ENCODE measurements at regions not wholly inside any gene's neighbourhood (a gene's known extent, or its start where the extent isn't known, plus 50 kb on each side); places are given as distances from the start of the nearest gene placed in this dataset.

DNA sequence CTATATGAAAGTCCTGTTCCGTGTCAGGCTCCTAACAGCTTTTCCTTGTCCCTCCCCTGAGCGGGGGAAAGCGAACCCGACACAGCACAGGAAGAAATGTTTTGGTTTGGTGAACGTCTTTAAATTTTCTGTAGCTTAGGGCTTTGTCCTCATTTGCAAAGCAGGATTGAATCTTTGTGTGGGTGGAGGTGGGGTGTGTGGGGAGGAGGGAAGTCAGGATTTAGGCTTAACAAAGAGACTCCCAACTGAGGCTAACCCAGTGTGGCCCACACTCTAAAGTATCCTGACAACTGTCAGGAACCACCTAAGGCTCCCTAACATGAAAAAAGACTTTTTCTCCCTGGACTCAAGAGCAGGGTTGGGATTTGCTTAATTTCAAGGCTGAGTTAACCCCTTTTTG is 376.2 kb upstream of the C1orf174 start:
- DNase-seq (ENCODE audit: low read depth): no peak

DNA sequence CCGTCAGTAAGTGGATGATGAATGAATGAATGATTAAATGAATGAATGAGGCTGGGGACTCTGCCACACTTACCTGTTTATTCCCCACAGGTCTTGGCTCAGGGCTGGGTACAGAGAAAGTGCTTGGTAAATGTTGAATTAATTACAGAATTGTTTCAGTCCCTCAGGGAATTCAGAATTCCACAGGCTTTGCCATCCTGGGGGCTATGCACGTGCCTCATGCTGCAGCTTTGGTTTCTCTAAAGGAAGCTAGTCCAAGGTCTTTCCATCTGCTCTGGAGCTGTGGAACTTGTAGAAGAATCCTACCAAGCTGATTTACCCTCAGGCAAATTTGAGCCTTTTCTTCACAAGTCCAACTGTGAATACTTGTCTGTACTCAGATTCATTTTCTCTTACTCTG is 376.8 kb upstream of the AJAP1 start:
- DNase-seq (ENCODE audit: low read depth): no peak

DNA sequence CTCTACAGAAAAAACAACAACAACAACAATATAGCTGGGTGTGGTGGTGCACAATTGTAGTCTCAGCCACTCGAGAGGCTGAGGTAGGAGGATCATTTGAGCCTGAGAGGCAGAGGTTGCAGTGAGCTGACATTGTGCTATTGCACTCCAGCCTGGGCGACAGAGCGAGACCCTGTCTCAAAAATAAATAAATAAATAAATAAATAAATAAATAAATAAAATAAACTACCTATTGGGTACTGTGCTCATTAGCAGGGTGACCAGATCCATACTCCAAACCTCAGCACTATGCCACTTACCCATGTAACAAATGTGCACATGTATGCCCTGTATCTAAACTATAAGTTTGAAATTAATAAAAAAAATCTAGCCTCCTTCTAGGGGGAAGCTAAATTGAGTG is 369.4 kb upstream of the AJAP1 start:
- no peak for DNase-seq (ENCODE audit: low read depth)

DNA sequence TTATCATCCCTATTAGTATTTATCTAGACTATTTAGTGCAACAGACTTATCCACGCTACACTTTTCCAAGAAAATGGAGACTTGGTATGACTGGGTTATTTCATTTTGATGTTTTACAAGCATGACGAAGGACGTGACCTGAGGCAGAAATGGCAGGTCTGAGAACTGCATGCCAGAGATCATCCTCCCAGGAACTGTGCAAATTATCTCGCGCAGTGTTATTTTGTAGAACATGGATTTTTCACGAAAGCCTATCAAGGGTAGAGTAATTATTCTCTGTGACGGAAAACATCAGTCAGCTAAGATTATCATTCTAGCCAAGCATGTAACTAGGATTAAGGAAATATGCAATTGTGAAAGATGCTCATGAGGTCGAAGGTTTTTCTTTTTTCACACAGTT is 361.5 kb upstream of the AJAP1 start:
- no peak for DNase-seq (ENCODE audit: low read depth)

DNA sequence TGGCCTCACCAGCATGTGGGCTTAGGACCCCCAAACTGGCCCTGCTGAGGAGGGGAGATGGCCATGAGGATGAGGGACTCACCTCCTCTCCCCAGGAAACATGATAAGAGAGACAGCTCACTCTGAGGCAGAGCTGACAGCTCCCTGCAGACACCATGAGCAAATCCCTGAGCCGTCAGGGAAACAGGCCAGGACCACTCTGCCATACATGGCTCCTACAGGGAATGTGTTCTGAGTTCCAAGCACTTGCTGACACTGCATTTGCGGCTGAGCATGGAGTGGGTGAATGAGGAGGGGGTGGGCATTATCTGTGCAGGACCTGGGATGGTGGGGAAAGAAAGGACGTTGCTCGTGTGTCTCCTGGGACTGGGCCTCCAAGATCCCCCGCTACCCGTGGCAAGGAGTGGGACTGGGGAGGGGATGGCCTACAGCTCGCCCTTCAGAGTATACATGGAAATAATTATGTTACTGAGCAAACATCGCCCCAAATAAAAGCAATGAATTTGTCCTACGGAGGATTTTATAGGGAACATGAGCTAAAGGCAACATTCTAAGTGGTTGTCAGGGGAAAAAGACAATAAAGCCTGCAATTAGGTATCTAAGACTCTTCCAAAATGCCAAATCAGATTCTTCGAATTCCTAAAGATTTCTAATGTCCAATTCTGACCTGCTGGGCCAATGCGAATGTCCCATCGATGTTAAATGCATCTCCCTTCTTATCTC is 355.9 kb upstream of the AJAP1 start:
- DNase-seq (ENCODE audit: low read depth): no peak

DNA sequence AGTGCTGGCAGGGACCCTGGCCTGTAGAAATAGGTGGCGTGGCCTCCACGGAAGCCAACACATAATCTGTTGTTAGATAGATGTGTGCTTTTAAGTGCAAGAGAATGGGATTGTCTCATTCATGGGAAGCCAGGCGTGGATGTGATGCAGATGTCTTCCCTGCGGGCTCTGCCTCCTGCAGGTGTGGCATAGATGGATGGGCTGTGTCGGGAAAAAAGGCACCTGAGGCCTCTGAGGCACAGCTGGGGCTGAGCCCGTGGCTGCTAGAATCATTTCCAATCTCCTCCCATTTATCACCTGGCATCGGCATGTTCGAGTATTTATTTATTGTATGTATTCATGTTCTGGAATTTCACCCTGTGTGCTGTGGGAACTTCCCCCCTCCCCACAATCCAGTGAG is 353.4 kb upstream of the AJAP1 start:
- DNase-seq (ENCODE audit: low read depth): no peak

DNA sequence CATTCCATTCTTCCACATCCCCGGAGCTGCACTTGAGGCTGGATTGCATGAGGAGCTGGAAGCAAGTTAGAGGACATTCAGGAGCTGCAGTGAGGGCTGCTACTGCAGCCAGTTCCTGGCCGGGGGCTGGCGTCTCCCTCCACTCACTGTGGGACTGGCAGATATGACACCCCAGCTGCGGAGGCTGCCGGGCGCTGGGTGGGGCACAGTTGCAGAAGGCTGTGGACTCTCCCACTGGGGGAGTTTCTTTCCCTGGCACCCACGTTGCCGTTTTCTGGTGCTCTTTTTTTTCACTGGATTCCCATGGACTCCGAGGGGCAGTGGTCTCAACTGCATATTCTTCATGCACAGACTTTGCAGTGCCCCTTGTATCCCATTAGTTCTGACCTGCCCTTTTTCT is 351.1 kb upstream of the AJAP1 start:
- DNase-seq (ENCODE audit: low read depth): no peak

DNA sequence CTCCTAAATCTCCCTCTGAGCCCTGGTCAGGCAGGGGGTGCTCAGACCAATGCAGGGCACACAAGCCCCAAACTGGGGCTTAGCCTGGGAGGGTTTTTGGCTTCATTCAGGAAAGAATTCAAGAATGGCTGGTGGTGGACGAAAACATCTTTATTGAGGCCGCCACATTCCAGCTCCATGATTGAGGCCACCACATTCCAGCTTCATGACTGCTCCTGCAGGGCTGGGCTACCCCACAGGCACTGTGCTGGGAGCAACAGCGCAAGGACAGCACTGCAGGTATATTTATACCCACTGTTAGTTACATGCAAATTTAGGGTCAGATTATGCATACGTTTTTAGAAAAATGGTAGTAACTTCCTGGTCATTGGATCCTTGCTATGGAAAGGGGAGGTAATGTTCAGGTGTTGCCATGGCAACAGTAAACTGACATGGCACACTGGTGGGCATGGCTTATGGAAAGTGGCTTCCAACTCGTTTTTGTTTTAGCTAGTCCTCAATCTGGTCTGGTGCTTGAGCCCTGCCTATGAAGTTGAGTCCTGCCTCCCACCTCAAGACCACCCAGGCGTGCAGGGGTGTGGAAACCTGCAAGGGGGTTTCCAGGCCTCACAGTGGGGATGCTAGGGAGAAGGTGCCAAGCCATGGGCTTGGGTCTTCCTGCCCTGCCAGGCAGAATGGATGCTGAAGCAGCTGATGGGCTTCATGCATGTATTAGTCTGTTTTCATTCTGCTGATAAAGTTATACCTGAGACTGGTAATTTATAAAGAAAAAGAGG is 348.7 kb upstream of the AJAP1 start:
- DNase-seq (ENCODE audit: low read depth): no peak

DNA sequence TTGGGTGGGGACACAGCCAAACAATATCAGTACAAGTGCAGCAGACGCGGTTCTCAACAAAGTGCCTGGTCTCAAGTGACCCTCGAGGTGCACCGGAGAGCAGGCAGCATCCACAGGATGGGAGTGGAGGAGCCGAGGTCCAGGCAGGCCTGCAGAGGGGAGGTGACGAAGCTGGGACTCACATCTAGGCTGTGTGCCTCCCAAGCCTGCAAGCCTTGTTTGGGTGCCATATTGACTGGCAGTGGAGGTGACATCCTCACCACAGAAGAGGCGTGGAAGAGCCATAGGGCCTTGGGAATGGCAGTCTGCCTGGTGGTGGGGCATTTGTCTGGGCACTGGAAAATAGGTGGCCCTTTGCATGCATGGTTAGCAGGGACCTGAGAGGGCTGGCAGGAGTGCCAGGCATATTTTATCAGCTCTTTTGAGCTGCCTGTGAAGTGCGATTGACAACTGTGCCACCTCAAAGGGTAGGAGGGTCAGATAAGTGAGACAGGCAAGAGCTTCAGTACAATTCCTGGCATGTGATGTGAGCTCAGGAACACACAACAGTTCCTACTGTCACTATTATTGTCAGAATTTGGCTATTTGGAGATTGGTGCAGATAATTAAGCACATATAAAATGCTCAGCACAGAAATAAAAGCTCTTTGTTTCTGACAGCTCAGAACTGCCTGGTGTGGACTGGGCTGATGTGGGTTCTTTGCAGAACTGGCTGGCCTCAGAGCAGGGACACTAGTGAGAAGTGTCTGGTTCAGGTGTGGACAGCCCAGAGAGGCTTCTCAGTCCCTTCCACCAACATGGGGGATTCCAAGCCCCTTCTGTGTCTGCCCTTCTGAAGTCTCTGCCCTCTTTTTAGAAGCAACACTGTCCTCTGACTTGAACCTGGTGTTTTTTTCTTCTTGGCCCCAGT is 347.6 kb upstream of the AJAP1 start:
- DNase-seq (ENCODE audit: low read depth): no peak

DNA sequence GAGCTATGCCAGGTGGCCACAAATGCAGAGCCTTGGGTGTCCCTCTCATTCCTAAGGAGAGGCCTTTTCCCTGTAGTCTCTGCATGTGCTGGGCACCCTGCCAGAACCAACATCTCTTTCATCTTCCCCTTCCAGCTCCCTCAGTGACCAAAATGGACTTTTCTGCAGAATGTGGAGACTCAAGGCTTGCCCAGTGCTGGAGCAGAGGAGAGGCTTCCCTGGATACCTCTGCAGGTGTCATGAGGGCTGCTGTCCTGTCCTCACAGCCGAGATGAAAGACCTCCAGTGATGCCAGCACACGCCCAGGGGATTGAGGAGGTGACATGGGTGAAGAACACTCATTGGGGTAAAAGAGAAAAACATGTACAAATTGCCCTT is 347.0 kb upstream of the AJAP1 start:
- no peak for DNase-seq (ENCODE audit: low read depth)

DNA sequence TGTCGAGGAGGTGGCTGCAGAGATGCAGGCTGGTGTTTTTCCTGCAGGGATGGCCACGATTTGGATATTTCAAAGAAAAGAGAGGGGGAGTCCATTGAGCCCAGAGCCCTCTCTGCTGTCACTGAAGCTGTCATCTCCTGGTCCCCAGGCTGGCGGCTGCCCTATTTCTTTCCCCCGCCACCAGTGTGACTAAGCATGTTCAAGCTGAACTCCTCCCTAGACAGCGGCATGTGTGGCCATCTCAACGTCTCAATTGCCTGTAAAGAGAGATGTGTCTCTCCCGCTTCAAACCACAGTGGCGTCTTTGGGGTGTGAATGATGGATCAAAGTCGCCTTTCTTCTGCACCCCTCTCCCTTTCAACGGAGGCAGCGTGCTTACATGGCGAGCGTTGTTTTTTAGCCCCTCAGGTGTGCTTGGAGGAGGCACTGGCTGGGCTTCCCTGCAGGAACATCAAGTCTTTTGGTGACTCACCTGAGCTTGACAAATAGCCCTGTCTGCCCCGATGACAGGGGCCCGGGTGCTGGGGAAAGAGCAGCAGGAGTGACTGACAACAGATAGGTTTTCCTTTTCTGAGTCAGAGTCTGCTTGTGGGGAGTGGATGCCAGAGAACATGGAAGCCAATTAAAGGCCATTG is 346.4 kb upstream of the AJAP1 start:
- no peak for DNase-seq (ENCODE audit: low read depth)

DNA sequence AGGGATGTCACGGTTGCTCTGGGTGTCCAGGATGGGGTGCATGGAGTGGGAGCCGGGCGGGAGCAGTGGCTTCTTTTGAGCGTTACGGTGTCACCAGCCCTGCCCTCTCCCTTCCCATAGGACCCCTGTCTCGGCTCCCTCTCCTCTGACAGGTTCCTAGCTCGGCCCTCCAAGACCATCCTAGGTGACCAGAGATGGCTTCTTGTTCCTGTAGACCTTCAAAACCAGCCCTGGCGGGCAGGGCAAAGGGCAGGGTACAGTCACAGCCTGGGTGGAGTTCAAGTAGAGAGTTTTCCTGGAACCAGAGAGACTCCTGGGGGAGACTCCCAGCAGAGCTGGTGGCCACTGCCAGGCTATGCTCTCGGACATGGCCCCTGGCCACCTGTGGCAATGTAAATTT is 345.6 kb upstream of the AJAP1 start:
- DNase-seq (ENCODE audit: low read depth): no peak

DNA sequence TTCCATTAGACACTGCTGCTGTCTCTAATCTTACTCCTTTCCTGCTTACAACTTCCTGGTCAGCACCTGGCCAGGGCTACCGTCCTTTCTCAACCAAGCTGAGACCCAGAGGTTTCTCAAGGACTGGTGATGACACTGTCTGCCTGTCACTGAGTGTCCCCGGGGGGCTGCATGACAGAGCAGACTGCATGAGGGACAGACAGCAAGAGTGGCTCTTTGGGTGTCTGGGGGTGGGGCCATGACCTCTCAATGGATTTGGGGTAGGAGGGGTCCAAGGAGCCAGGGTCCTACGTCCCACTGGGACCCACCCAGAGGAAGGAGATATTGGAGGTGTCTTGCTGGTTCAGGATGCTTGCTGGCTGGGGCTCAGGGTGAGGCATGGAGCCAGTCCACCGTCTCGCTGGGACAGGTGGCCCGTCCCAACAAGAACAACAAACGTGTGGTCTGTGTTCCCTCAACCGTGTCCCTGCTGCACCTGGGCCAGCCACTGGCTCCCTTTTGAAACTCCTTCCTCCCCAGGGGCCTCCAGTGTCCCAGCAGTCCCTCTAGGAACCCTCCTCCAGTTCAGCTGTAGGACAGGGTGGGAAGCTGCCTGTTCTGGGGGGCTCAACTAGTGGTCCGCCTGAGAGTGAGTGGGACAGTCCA is 344.6 kb upstream of the AJAP1 start:
- no peak for DNase-seq (ENCODE audit: low read depth)

DNA sequence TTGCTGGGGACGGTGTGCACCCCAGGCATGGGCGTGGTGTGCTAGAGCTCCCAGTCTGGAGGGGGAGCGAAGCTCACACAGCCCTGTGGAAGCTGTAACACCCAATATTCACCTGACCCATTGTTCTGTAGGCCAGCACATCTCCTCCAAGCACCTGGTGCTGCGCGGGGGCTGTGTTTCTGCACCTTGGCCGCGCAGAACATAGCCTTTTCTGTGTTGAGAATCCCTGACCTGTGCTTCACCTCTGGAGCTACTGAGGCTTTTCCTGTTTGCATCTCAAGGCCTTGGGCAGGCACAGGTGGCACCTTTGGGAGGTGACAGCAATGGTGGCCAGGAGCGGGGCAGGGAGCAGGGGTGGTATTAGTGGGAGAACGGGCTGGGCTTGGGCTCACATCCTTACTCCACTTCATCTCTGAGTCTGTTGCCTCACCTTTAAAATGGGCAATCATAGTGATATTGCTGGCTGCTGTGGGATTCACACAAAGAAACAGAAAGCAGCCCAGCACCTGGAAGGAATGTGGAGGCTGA is 343.9 kb upstream of the AJAP1 start:
- DNase-seq (ENCODE audit: low read depth): no peak

DNA sequence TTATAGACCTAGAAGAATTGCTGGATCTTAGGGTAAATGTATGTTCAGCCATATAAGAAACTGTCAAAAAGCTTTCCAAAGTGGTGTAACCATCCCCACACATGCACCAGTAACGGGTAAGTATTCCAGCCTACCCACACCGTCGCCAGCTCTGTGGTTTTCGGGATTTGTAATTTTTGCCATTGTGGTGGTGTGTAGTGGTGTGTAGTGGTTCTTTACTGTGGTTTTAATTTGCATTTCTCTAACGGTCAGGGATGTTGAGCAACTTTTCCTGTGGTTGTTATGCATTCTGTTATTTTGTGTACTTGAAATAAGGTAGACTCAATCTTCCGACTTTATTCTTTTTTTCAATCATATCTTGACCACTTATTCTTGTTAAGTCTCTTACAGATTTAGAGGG is 342.4 kb upstream of the AJAP1 start:
- DNase-seq (ENCODE audit: low read depth): no peak

DNA sequence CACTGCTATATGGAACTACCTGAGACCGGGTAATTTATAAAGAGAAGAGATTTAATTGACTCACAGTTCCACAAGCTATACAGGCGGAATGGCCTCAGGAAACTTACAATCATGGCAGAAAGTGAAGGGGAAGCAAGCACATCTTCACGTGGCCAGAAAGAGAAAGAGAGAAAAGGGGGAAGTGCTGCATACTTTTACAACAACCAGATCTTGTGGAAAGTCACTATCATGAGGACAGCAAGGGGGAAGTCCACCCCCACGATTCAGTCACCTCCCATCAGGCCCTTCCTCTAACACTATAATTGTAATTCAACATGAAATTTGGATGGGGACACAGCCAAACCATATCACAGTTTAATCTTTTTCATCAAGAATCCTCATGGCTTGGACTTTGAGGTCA is 339.2 kb upstream of the AJAP1 start:
- no peak for DNase-seq (ENCODE audit: low read depth)

DNA sequence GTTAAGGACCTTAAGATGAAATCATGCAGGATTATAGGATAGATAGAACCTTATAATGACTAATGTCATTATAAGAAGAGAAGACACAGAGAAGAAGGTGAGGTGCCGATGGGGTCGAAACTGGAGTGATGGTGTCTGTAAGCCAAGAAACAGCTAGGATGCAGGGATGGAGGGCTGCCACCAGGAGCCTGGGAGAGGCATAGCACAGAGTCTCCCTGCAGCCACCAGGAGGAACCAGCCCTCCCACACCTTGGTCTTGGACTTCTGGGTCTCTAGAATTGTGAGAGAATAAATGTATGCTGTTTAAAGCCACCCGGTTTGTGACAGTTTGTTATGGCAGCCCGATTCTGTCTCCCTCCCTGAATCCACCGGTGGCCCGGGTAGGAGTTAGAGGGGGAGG is 337.2 kb upstream of the AJAP1 start:
- no peak for DNase-seq (ENCODE audit: low read depth)

DNA sequence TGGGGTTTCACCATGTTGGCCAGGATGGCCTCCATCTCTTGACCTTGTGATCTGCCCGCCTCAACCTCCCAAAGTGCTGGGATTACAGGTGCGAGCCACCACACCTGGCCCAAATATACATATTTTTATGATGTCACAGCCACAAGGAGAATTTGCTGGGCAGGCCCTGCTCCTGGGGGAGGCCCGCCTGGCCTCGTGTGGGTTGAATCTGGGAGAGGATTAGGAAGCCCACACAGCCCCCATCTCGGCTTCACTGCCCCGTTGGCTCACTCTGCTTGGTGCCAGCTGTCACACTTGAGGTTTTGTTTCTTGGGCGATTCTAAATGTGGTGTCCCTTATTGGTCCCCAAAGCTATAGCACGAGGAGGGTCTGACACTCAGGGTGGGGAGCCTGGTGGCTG is 335.7 kb upstream of the AJAP1 start:
- DNase-seq (ENCODE audit: low read depth): no peak

DNA sequence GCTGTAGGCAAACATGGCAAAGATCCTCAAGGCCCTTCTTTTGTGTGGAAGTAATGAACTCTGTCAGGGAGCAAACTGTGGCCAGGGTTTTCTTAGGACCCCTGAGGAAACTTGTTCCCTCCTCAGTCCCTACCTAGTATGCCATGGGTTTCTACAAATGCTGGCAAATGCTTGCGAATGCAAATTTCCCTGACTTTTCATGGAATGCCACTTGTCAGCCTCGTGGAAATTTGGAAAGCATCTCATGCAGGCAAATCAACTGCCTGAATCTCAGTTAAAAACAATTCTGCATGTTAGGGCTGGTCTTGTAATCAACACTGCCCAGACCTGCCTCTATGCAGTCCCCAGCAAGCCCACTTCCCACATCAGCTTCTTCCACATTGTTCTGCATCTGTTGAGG is 334.9 kb upstream of the AJAP1 start:
- no peak for DNase-seq (ENCODE audit: low read depth)

DNA sequence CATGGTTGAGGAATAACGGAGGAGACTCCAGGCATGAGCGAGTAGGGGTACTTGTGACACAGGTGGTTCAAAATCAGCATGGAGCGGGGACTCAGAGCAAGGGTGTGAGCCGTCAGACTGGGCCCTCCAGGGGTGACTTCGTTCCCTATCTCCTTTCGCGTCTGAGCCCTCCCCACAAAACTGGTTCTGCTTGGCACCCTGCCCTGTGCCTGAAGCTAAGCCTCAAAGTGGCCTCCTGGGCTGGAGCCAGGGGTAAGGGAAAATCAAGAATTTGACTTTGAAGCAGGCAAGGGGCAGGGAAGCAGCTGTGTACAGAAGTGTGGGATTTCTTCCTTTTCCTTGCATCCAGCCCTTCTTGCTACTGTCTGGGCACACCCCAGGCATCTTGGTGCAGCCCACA is 331.5 kb upstream of the AJAP1 start:
- DNase-seq (ENCODE audit: low read depth): no peak

DNA sequence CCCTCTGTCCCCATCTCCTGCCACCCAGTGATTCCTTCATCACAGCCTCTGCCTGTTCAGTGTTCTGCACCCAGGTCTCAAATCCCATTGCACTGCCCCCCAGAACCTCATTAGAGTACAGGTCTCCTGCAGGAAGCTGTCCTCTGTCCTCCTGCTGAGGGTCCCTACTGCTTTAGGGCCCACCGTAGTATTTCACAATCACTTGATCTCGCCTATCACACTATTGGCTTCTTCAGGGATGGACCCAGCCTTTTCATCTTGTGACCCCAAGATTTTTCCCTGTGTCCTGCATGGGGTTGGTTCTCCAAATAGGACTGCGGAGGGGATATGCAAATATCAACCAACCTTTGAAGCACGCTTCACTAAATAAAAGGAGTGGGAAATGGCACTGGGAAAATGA is 331.1 kb upstream of the AJAP1 start:
- DNase-seq (ENCODE audit: low read depth): no peak

DNA sequence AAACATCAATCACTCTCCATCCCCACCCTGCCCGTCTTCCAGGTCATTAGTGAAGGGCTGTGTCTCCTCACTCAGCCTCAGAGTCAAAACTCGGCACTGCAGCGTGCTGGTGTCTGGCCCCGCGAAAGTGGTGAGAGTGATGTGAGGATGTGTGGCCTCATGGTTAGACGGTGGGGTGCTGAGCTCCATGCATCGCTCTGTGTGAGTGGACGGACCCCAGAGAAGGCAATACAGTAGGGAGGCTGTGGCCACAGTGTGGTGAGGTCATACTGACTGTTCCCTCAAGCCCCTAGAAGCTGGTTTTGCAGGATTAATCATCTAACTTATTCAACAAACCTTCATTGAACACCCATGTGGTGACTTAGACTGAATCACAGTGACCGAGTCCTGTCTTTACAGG is 329.9 kb upstream of the AJAP1 start:
- no peak for DNase-seq (ENCODE audit: low read depth)

Data from stimulated activated CD4-positive, alpha-beta T cell treated with anti-CD3 and anti-CD28 coated beads, Interleukin-2, amount 100 ng/mL, for 4 hours (primary cell).